HFF-Myc (cell line): ENCODE measurements at regions not wholly inside any gene's neighbourhood (a gene's known extent, or its start where the extent isn't known, plus 50 kb on each side); places are given as distances from the start of the nearest gene placed in this dataset.

Experiments used
- DNase-seq: peaks from one replicate; pipeline ENCODE4 v3.0.0-alpha.2; 2011; ENCODE audit warnings: low read depth; ENCODE audit errors: extremely low read depth
- H3K4me3 ChIP-seq: replicated peaks from 2 replicates; pipeline ENCODE4 v1.5.1; 2011; ENCODE audit warnings: low read depth, mild to moderate bottlenecking, control low read depth, low read length
- CTCF ChIP-seq: IDR thresholded peaks from 2 replicates; pipeline ENCODE4 v1.5.1; 2012; ENCODE audit warnings: mild to moderate bottlenecking, low read depth, low read length, control low read depth; ENCODE audit errors: missing control alignments

DNA sequence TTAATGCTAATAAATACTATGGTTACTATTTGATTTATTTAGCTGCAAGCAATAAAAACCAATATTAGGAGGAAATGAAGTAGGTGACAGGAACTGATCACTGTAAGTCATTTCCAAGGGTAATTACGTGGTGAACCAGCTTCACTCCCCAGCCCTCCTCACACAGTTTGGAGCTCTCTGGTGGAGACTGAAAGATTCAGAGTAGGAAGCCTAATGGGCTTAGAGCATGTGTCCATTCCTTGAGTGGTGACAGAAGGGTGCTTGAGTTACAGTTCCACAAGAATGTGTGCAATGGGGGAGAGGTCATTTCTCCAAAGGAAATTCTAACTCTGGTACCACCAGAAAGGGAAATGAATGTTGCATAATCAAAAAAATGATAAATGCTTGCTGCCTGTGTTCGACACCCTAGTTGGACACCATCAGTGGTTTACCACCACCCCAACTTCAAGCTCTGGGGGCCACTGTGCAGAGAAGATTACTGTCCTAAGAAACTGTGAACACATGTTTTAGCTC is 285.1 kb upstream of the MMADHC start:
- no peak overlapping the region for H3K4me3 ChIP-seq
- DNase-seq = no peak
- no peak for TF ChIP-seq CTCF

DNA sequence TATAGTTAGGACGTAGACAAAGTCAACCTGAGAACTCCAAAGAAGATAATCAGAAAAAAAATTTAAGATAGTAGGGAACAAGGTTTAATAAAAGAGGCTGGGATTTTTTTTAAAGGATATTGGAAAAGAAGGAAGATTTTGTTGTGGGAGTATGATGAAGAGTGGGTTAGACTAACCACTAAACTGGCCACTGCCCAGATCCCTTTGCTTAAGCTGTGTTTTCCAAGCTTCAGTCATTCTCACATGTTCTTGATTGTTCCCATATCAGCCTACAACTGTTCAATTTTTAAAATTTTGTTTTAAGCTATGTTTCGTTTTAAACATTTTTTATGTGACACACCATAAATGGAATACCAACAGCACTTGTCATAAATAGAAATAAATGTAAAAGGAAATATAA is 284.5 kb upstream of the MMADHC start:
- no peak for DNase-seq
- no peak for TF ChIP-seq CTCF
- H3K4me3 ChIP-seq = no peak overlapping the region

DNA sequence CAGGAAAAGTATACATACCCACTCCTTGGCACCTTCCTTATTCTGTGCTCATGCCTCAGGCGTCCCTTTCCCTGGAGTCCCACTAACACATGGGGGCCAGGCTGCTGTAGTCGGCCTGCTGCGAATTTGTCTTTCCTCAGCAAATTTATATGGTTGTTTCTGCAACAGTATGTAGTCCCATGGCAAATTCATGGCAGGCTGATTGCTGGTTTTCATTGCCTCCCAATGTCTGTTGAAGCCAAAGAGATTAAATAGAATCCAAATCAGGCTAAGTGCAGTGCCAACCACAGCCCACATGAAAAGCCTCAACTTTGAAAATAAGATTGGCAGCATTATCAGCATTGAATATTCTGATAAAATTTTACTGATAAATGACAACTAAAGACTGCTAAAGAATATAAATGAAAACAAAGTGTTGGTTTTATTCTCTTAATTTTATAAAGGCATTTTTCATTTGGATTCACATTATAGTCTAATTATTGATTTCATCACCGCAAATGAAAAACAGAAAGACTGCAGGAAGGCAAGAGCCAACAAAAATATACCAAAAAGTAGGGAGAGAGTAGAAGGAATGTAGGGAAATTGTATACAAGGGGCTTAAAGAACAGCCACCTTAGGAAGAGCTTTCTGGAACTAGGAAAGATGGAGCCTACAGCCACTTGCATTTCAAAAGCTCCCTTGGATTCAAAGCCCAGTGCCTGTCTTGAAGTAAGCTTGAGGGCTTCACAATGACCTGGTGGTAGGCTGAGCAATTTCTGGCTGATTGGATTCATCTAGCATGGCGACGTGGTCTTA is 283.7 kb upstream of the MMADHC start:
- TF ChIP-seq CTCF = no peak
- no peak overlapping the region for H3K4me3 ChIP-seq
- DNase-seq = no peak

GRCh38 chr2:149863227-149863626 is 275.7 kb upstream of the MMADHC start:
- no peak overlapping the region for H3K4me3 ChIP-seq
- TF ChIP-seq CTCF = no peak
- DNase-seq = no peak

DNA sequence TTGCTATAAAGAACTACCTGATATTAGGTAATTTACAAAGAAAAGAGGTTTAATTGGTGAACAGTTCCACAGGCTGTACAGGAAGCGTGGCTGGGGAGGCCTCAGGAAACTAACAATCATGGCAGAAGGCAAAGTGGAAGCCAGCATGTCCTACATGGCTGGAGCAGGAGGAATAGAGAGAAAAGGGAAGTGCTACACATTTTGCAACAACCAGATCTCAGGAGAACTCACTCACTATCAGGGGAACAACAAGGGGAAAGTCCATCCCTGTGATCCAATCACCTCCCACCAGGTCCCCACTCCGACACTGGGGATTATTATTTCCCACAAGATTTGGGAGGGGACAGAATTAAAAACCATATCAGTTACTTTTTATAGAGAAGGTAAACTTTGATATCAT is 273.5 kb upstream of the MMADHC start:
- no peak for TF ChIP-seq CTCF
- DNase-seq = no peak
- no peak overlapping the region for H3K4me3 ChIP-seq

GRCh38 chr2:149860276-149860921 is 272.8 kb upstream of the MMADHC start:
- no peak for TF ChIP-seq CTCF
- no peak overlapping the region for H3K4me3 ChIP-seq
- DNase-seq = peak; percentile 72
